ENCODE measurements at regions not wholly inside any gene's neighbourhood (a gene's known extent, or its start where the extent isn't known, plus 50 kb on each side); places are given as distances from the start of the nearest gene placed in this dataset.
A peak's percentile ranks its signal among the peaks of the same experiment; 100 is the strongest.

GRCh38 chr2:120504936-120505705, 159.2 kb downstream of the INHBB start:
- intact Hi-C loops (cut with micrococcal nuclease) = no loop called here
- no peak for DNase-seq
- peaks cover 28% of the 10 kb centered on the region for H3K4me1 ChIP-seq
- H3K9me3 ChIP-seq (replicated peaks) = no peaks in the 10 kb centered on the region
- H3K4me3 ChIP-seq = no peak overlapping the region
- peaks cover 5% of the 10 kb centered on the region for H3K27me3 ChIP-seq (ENCODE audit: low read depth)
- no peaks in the 10 kb centered on the region for H3K36me3 ChIP-seq
- H3K27ac ChIP-seq (replicated peaks) = peak overlapping the region; percentile 91
- TF ChIP-seq, protein P1, sequence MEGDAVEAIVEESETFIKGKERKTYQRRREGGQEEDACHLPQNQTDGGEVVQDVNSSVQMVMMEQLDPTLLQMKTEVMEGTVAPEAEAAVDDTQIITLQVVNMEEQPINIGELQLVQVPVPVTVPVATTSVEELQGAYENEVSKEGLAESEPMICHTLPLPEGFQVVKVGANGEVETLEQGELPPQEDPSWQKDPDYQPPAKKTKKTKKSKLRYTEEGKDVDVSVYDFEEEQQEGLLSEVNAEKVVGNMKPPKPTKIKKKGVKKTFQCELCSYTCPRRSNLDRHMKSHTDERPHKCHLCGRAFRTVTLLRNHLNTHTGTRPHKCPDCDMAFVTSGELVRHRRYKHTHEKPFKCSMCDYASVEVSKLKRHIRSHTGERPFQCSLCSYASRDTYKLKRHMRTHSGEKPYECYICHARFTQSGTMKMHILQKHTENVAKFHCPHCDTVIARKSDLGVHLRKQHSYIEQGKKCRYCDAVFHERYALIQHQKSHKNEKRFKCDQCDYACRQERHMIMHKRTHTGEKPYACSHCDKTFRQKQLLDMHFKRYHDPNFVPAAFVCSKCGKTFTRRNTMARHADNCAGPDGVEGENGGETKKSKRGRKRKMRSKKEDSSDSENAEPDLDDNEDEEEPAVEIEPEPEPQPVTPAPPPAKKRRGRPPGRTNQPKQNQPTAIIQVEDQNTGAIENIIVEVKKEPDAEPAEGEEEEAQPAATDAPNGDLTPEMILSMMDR (IDR thresholded peaks at IDR 0.05; ENCODE audit: borderline replicate concordance) = no peak

DNA sequence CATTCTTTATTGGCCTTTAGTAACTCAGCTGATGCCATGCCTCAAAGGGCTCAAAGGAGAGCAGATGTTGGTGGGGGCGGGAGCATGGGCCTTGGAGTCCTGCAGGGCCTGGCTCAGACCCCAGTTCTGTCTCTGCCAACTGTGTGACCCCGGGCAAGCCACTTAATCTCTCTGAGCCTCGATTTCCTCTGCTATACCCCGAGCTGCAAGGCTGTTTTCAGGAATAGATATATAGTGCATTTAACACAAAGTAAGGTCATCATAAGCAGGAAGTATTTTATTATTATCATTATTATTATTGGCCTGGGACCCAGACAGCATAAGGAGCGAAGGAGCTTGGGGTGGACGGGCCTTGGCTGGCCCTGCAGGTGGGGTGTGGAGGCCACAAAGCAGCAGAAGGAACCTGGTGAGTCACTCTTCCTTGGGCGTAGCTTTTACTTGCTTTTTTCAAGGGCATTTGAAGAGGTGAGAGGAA, 162.7 kb downstream of the INHBB start:
- TF ChIP-seq, protein P1 (IDR thresholded peaks at IDR 0.05; ENCODE audit: borderline replicate concordance) = no peak
- H3K36me3 ChIP-seq = no peaks in the 10 kb centered on the region
- DNase-seq = no peak
- H3K4me3 ChIP-seq = no peak overlapping the region
- intact Hi-C loops (cut with micrococcal nuclease) = no loop called here
- peaks cover 21% of the 10 kb centered on the region for H3K4me1 ChIP-seq
- peaks cover 13% of the 10 kb centered on the region for H3K27me3 ChIP-seq (ENCODE audit: low read depth)
- no peak overlapping the region for H3K27ac ChIP-seq (replicated peaks)
- H3K9me3 ChIP-seq (replicated peaks) = no peaks in the 10 kb centered on the region

DNA sequence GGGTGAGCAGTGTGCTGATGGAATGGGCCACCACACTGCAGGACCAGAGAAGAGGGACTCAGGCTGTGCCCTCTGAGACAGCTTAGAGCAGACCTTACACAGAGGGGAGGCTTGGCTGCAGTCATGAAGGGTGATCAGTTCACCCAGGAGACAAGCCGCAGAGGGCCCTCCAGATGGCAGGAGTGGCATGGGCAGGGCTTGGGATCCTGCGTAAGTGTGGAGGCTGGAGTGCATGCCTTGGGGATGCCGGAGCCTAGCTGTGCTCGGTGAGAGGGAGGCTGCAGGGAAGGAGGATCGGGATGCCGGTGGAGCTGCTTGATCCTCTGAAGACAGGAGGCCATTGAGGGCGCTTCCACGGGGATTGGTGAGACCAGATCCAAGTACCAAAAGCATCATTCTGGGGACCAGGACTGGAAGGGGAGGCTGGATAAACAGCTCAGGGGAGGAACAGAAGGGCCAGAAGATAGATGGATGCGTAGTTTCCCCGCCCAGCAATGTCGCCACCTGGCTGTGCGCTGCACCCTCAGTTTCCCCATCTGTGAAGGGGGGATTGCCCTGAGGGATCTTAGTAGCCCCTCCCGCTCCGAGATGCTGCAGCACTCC, 163.4 kb downstream of the INHBB start:
- no peak for DNase-seq
- Histone ChIP-seq H3K4me3 (no peak overlapping the region), H3K36me3 (no peaks in the 10 kb centered on the region), H3K9me3 (replicated peaks) (no peaks in the 10 kb centered on the region), H3K4me1 (peaks cover 17% of the 10 kb centered on the region), H3K27me3 (ENCODE audit: low read depth) (peaks cover 13% of the 10 kb centered on the region), H3K27ac (replicated peaks) (no peak overlapping the region)
- intact Hi-C loops (cut with micrococcal nuclease) = no loop called here
- TF ChIP-seq, protein P1 (IDR thresholded peaks at IDR 0.05; ENCODE audit: borderline replicate concordance) = no peak

GRCh38 chr2:120509991-120510735, 164.2 kb downstream of the INHBB start:
- H3K27ac ChIP-seq (replicated peaks) = no peak overlapping the region
- peaks cover 13% of the 10 kb centered on the region for H3K27me3 ChIP-seq (ENCODE audit: low read depth)
- no peak overlapping the region for H3K4me3 ChIP-seq
- no peaks in the 10 kb centered on the region for H3K9me3 ChIP-seq (replicated peaks)
- H3K36me3 ChIP-seq = no peaks in the 10 kb centered on the region
- TF ChIP-seq, protein P1 (IDR thresholded peaks at IDR 0.05; ENCODE audit: borderline replicate concordance) = no peak
- DNase-seq = no peak
- intact Hi-C loops (cut with micrococcal nuclease) = no loop called here
- H3K4me1 ChIP-seq = peaks cover 11% of the 10 kb centered on the region

GRCh38 chr2:120510751-120511395, 164.9 kb downstream of the INHBB start:
- no peak for DNase-seq
- Histone ChIP-seq H3K4me3 (no peak overlapping the region), H3K36me3 (no peaks in the 10 kb centered on the region), H3K9me3 (replicated peaks) (no peaks in the 10 kb centered on the region), H3K27ac (replicated peaks) (no peak overlapping the region), H3K4me1 (peaks cover 11% of the 10 kb centered on the region), H3K27me3 (ENCODE audit: low read depth) (peaks cover 13% of the 10 kb centered on the region)
- TF ChIP-seq, protein P1 (IDR thresholded peaks at IDR 0.05; ENCODE audit: borderline replicate concordance) = no peak
- intact Hi-C loops (cut with micrococcal nuclease) = no loop called here

Measured in left ventricle myocardium inferior (tissue), 1 donor.